ENCODE measurements at regions not wholly inside any gene's neighbourhood (a gene's known extent, or its start where the extent isn't known, plus 50 kb on each side); places are given as distances from the start of the nearest gene placed in this dataset.

GRCh38 chr4:179871726-179872125, 2371.5 kb upstream of the TENM3 start:
- no peak for TF ChIP-seq ZNF274 (IDR thresholded peaks at IDR 0.05; ENCODE audit: low read depth, low read length)
- no peak for TF ChIP-seq YY1 (IDR thresholded peaks at IDR 0.05; ENCODE audit: insufficient read depth, insufficient read length)

Measured in NT2/D1 (cell line).